ENCODE measurements at regions not wholly inside any gene's neighbourhood (a gene's known extent, or its start where the extent isn't known, plus 50 kb on each side); places are given as distances from the start of the nearest gene placed in this dataset.

GRCh38 chr1:187411118-187411517 is 582.4 kb downstream of the PLA2G4A start:
- no peak overlapping the region for H3K4me3 ChIP-seq (ENCODE audit: low read depth, low read length)
- no CpG with 5 or more reads among the region's 3 CpGs for WGBS (ENCODE audit: extremely low coverage, insufficient coverage, insufficient read length)

DNA sequence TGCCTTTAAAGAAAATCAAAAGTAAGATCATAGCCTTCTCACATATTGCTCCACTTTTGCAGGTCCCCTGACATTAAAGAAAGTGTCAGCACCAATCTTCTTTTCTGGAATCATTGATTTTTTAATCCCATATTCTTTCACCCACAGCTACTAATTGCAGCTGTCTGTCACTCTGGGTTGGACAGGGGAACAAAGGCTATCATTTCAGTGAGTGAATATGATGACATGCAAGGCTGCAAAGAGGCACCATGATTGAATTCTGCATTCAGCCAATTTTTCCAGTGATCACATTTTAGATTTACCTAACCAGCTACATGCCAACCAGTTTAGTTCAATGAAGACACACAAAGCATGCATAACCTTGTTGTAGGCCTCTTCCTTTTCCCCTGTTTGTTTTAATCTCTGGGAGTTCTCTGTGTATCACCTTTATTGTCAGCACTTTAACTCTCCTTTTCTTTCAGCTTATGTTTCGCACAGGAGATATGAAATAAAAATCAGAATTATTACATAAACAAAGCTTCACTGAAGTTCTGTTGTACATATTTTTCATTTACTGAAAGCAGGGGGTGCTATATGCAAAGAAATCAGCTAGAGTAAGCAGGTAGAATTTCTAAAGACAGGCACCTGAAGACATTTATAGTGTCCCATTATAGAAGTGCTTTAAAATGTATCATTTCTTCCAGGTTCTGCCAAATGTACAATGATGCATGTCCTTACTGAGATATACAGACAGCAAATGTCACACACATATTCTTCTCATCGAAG is 584.8 kb downstream of the PLA2G4A start:
- no peaks in the 10 kb centered on the region for H3K79me2 ChIP-seq (ENCODE audit: control insufficient read depth, insufficient read depth, low read length, poor library complexity)
- peak overlapping the region; percentile 52 for H3K23ac ChIP-seq (ENCODE audit: low read length)
- no CpG with 5 or more reads among the region's 2 CpGs for WGBS (ENCODE audit: extremely low coverage, insufficient coverage, insufficient read length)
- H3K4me1 ChIP-seq (ENCODE audit: control insufficient read depth in 1 of 2, insufficient read depth in 2 of 2, low read length in 2 of 2): peaks cover 2 to 8% of the 10 kb centered on the region in 2 experiments
- no peak overlapping the region for H3K4ac ChIP-seq (ENCODE audit: low read depth, low read length)
- H3K18ac ChIP-seq (ENCODE audit: low read length): no peak overlapping the region
- H3K4me2 ChIP-seq (ENCODE audit: low read length): no peak overlapping the region
- no peak overlapping the region for H4K12ac ChIP-seq (ENCODE audit: low read depth, low read length)
- H3K4me3 ChIP-seq (ENCODE audit: low read depth, low read length): no peak overlapping the region
- peak overlapping the region; percentile 80 for H2BK12ac ChIP-seq (ENCODE audit: low read length)
- no peak overlapping the region for H3K14ac ChIP-seq (ENCODE audit: low read length)
- H2BK120ac ChIP-seq (ENCODE audit: insufficient read depth, low read length, poor library complexity): no peak overlapping the region
- H4K91ac ChIP-seq (ENCODE audit: low read depth, low read length): peak overlapping the region; percentile 21
- H4K8ac ChIP-seq (ENCODE audit: low read depth, low read length): no peak overlapping the region
- peak in 1 of 2 donors; percentile 35 for DNase-seq
- H3K79me1 ChIP-seq (ENCODE audit: low read length): peaks cover 4% of the 10 kb centered on the region
- H3K36me3 ChIP-seq (ENCODE audit: control insufficient read depth in 1 of 2, insufficient read depth in 2 of 2, low read length in 2 of 2): no peaks in the 10 kb centered on the region
- no peaks in the 10 kb centered on the region for H3K9me3 ChIP-seq (ENCODE audit: insufficient read depth, low read depth, low read length)
- H3K9ac ChIP-seq (ENCODE audit: low read length): no peak overlapping the region
- no peaks in the 10 kb centered on the region for H3K27me3 ChIP-seq (ENCODE audit: insufficient read depth, low read length)
- no peak overlapping the region for H2BK5ac ChIP-seq (ENCODE audit: low read depth, low read length, poor library complexity)
- H2AFZ ChIP-seq (ENCODE audit: insufficient read depth, low read length, poor library complexity): no peak overlapping the region
- no peak overlapping the region for H2AK5ac ChIP-seq (ENCODE audit: low read length)
- H3K27ac ChIP-seq (ENCODE audit: low read depth, low read length): no peak overlapping the region

More at GRCh38 chr1:187411118-187411517, 582.4 kb downstream of the PLA2G4A start:
- H3K27me3 ChIP-seq (ENCODE audit: insufficient read depth, low read length): no peaks in the 10 kb centered on the region
- no peaks in the 10 kb centered on the region for H3K79me2 ChIP-seq (ENCODE audit: control insufficient read depth, insufficient read depth, low read length, poor library complexity)
- no peaks in the 10 kb centered on the region for H3K36me3 ChIP-seq (ENCODE audit: control insufficient read depth in 1 of 2, insufficient read depth in 2 of 2, low read length in 2 of 2)
- no peak overlapping the region for H3K4ac ChIP-seq (ENCODE audit: low read depth, low read length)
- H4K8ac ChIP-seq (ENCODE audit: low read depth, low read length): no peak overlapping the region
- no peak overlapping the region for H2AFZ ChIP-seq (ENCODE audit: insufficient read depth, low read length, poor library complexity)
- H3K4me1 ChIP-seq (ENCODE audit: control insufficient read depth in 1 of 2, insufficient read depth in 2 of 2, low read length in 2 of 2): peaks cover 2 to 12% of the 10 kb centered on the region in 2 experiments
- H3K14ac ChIP-seq (ENCODE audit: low read length): no peak overlapping the region
- no peak overlapping the region for H4K12ac ChIP-seq (ENCODE audit: low read depth, low read length)
- H3K9me3 ChIP-seq (ENCODE audit: insufficient read depth, low read depth, low read length): no peaks in the 10 kb centered on the region
- H3K18ac ChIP-seq (ENCODE audit: low read length): no peak overlapping the region
- H4K91ac ChIP-seq (ENCODE audit: low read depth, low read length): no peak overlapping the region
- no peak overlapping the region for H3K27ac ChIP-seq (ENCODE audit: low read depth, low read length)
- no peak for DNase-seq
- H3K4me2 ChIP-seq (ENCODE audit: low read length): no peak overlapping the region
- no peak overlapping the region for H2AK5ac ChIP-seq (ENCODE audit: low read length)
- no peak overlapping the region for H3K9ac ChIP-seq (ENCODE audit: low read length)
- peak overlapping the region; percentile 61 for H2BK12ac ChIP-seq (ENCODE audit: low read length)
- H3K79me1 ChIP-seq (ENCODE audit: low read length): peaks cover 14% of the 10 kb centered on the region
- H2BK5ac ChIP-seq (ENCODE audit: low read depth, low read length, poor library complexity): no peak overlapping the region
- no peak overlapping the region for H2BK120ac ChIP-seq (ENCODE audit: insufficient read depth, low read length, poor library complexity)
- H3K23ac ChIP-seq (ENCODE audit: low read length): no peak overlapping the region

- H3K4ac ChIP-seq (ENCODE audit: low read depth, low read length): no peak overlapping the region
- no peak overlapping the region for H3K9ac ChIP-seq (ENCODE audit: low read length)
- no peak overlapping the region for H2AK5ac ChIP-seq (ENCODE audit: low read length)
- no peak overlapping the region for H3K4me2 ChIP-seq (ENCODE audit: low read length)
- H4K12ac ChIP-seq (ENCODE audit: low read depth, low read length): no peak overlapping the region
- H3K36me3 ChIP-seq (ENCODE audit: control insufficient read depth in 1 of 2, insufficient read depth in 2 of 2, low read length in 2 of 2): no peaks in the 10 kb centered on the region
- H3K79me1 ChIP-seq (ENCODE audit: low read length): no peaks in the 10 kb centered on the region
- H3K27me3 ChIP-seq (ENCODE audit: insufficient read depth, low read length): no peaks in the 10 kb centered on the region
- no peaks in the 10 kb centered on the region for H3K79me2 ChIP-seq (ENCODE audit: control insufficient read depth, insufficient read depth, low read length, poor library complexity)
- no peak overlapping the region for H2BK120ac ChIP-seq (ENCODE audit: insufficient read depth, low read length, poor library complexity)
- no peak overlapping the region for H2AFZ ChIP-seq (ENCODE audit: insufficient read depth, low read length, poor library complexity)
- peaks cover 0 to 1% of the 10 kb centered on the region in 2 experiments for H3K4me1 ChIP-seq (ENCODE audit: control insufficient read depth in 1 of 2, insufficient read depth in 2 of 2, low read length in 2 of 2)
- no peaks in the 10 kb centered on the region for H3K9me3 ChIP-seq (ENCODE audit: insufficient read depth, low read depth, low read length)
- no peak overlapping the region for H3K23ac ChIP-seq (ENCODE audit: low read length)
- DNase-seq: no peak
- no peak overlapping the region for H2BK5ac ChIP-seq (ENCODE audit: low read depth, low read length, poor library complexity)
- no peak overlapping the region for H3K14ac ChIP-seq (ENCODE audit: low read length)
- no peak overlapping the region for H3K27ac ChIP-seq (ENCODE audit: low read depth, low read length)
- WGBS (ENCODE audit: extremely low coverage, insufficient coverage, insufficient read length): no CpG with 5 or more reads among the region's 3 CpGs
- no peak overlapping the region for H2BK12ac ChIP-seq (ENCODE audit: low read length)
- no peak overlapping the region for H3K4me3 ChIP-seq (ENCODE audit: low read depth, low read length)
- H4K8ac ChIP-seq (ENCODE audit: low read depth, low read length): no peak overlapping the region
- no peak overlapping the region for H4K91ac ChIP-seq (ENCODE audit: low read depth, low read length)
- no peak overlapping the region for H3K18ac ChIP-seq (ENCODE audit: low read length)
Observed at GRCh38 chr1:187415065-187415464, 586.3 kb downstream of the PLA2G4A start.

GRCh38 chr1:187417520-187417919 is 588.8 kb downstream of the PLA2G4A start:
- Histone ChIP-seq H3K4me3 (ENCODE audit: low read depth, low read length) (no peak overlapping the region), H2BK120ac (ENCODE audit: insufficient read depth, low read length, poor library complexity) (no peak overlapping the region), H2BK12ac (ENCODE audit: low read length) (no peak overlapping the region), H3K23ac (ENCODE audit: low read length) (no peak overlapping the region), H3K27me3 (ENCODE audit: insufficient read depth, low read length) (no peaks in the 10 kb centered on the region), H4K8ac (ENCODE audit: low read depth, low read length) (no peak overlapping the region), H3K27ac (ENCODE audit: low read depth, low read length) (no peak overlapping the region), H3K4me1 (ENCODE audit: control insufficient read depth in 1 of 2, insufficient read depth in 2 of 2, low read length in 2 of 2) (no peaks in the 10 kb centered on the region), H3K9me3 (ENCODE audit: insufficient read depth, low read depth, low read length) (no peaks in the 10 kb centered on the region), H3K79me1 (ENCODE audit: low read length) (no peaks in the 10 kb centered on the region), H3K14ac (ENCODE audit: low read length) (no peak overlapping the region), H3K4me2 (ENCODE audit: low read length) (no peak overlapping the region), H3K18ac (ENCODE audit: low read length) (no peak overlapping the region), H2AFZ (ENCODE audit: insufficient read depth, low read length, poor library complexity) (no peak overlapping the region), H3K36me3 (ENCODE audit: control insufficient read depth in 1 of 2, insufficient read depth in 2 of 2, low read length in 2 of 2) (no peaks in the 10 kb centered on the region), H4K12ac (ENCODE audit: low read depth, low read length) (no peak overlapping the region), H3K79me2 (ENCODE audit: control insufficient read depth, insufficient read depth, low read length, poor library complexity) (no peaks in the 10 kb centered on the region), H2AK5ac (ENCODE audit: low read length) (no peak overlapping the region), H4K91ac (ENCODE audit: low read depth, low read length) (no peak overlapping the region), H3K4ac (ENCODE audit: low read depth, low read length) (no peak overlapping the region), H3K9ac (ENCODE audit: low read length) (no peak overlapping the region), H2BK5ac (ENCODE audit: low read depth, low read length, poor library complexity) (no peak overlapping the region)
- whole genome bisulfite sequencing (ENCODE audit: extremely low coverage, insufficient coverage, insufficient read length): no CpG with 5 or more reads among the region's 2 CpGs
- no peak for DNase-seq

All from trophoblast cell (in vitro differentiated cells and primary cell).